Uterus (tissue), 3 donors: ENCODE measurements at regions not wholly inside any gene's neighbourhood (a gene's known extent, or its start where the extent isn't known, plus 50 kb on each side); places are given as distances from the start of the nearest gene placed in this dataset.

ENCODE experiments used
- DNase-seq, 2 donors: peaks; one replicate each; pipeline ENCODE4 v3.0.0-alpha.2; 2019 to 2020
- H3K27ac ChIP-seq, 2 donors: fragments of 200-600 bp; sonication (generic); 1 replicate in 1 of 2; 2 replicates in 1 of 2; pipeline ENCODE4 v1.5.1; 2016 to 2018
- H3K27me3 ChIP-seq, 2 donors: fragments of 200-600 bp; sonication (generic); one replicate each; pipeline ENCODE4 v1.5.1; 2018 to 2019; ENCODE audit warnings: control low read depth in 1 of 2
- H3K36me3 ChIP-seq, 2 donors: fragments of 200-600 bp; sonication (generic); one replicate each; pipeline ENCODE4 v1.5.1; 2019; ENCODE audit warnings: control low read depth in 1 of 2
- H3K4me1 ChIP-seq, 2 donors: fragments of 200-600 bp; sonication (generic); one replicate each; pipeline ENCODE4 v1.5.1; 2018 to 2019; ENCODE audit warnings: control low read depth in 1 of 2
- H3K4me3 ChIP-seq, 2 donors: fragments of 200-600 bp; sonication (generic); 1 replicate in 1 of 2; 2 replicates in 1 of 2; pipeline ENCODE4 v1.5.1; 2018 to 2019; ENCODE audit warnings: mild to moderate bottlenecking in 1 of 2
- H3K9me3 ChIP-seq, 2 donors: fragments of 200-600 bp; sonication (generic); one replicate each; pipeline ENCODE4 v1.5.1; 2019; ENCODE audit warnings: control low read depth in 1 of 2
- CTCF ChIP-seq, 4 experiments: fragments of 200-600 bp in 2 of 4; fragments of 450-650 bp in 2 of 4; sonication (generic) in 2 of 4; IDR thresholded peaks; one replicate each; pipeline ENCODE4 v1.5.1; 2016 to 2019; ENCODE audit warnings: antibody characterized with exemption in 4 of 4, mild to moderate bottlenecking in 2 of 4, moderate library complexity in 1 of 4
- POLR2A ChIP-seq, 2 donors: fragments of 450-650 bp; IDR thresholded peaks; one replicate each; pipeline ENCODE4 v1.6.1; 2016; ENCODE audit warnings: antibody characterized with exemption in 2 of 2, mild to moderate bottlenecking in 1 of 2, moderate library complexity in 1 of 2
- intact Hi-C: fragments of 100-400 bp; cut with DNase I; formaldehyde crosslinking; loops from one replicate; pipeline ENCODE4 v1.15.1; 2023; ENCODE audit warnings: low total_unique reads
- donor health status: DM: yes; HTN: yes; CAD: no.

DNA sequence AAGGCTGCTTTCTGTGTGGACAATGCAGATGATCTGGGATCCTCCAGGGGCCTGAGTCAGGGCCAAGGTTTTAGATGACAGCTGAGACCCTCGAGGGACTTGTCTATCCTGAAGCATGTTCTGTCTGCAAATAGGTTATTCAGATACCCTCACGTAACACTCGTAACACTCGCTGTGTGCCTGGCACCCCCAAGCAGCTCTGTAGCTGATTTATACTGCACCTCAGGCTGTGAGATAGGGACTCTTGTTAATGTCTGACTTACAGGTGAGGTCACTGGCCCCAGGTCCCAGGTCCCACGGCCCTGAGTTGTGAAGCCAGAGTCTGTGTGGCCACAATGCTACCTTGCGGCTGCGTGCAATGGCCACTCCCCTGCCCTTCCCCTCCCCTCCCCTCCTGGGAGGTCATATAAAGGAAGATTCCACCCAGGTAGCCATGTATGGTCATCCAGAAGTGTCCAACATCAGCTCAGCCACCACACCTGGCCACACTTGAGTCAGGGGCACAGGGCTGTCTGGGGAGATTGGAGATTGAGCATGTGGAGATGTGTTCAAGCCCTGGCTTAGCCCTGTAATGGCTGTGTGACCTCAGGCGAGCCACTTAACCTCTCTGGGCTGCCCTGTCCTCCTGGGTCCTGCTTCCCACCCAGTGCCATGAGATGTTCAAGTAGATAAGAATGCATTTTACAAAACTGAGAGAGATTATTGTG is 687.7 kb downstream of the MATN1 start:
- H3K4me1 ChIP-seq = no peaks in the 10 kb centered on the region
- H3K36me3 ChIP-seq = no peaks in the 10 kb centered on the region
- DNase-seq = no peak
- TF ChIP-seq CTCF (IDR thresholded peaks at IDR 0.05) (no peak), POLR2A (IDR thresholded peaks at IDR 0.05) (no peak)
- no peak overlapping the region for H3K4me3 ChIP-seq
- no peaks in the 10 kb centered on the region for H3K27me3 ChIP-seq
- H3K27ac ChIP-seq = no peak overlapping the region
- no peaks in the 10 kb centered on the region for H3K9me3 ChIP-seq
- intact Hi-C loops = no loop called here

- Histone ChIP-seq H3K36me3 (no peaks in the 10 kb centered on the region), H3K27ac (no peak overlapping the region), H3K27me3 (no peaks in the 10 kb centered on the region), H3K4me1 (no peaks in the 10 kb centered on the region), H3K9me3 (no peaks in the 10 kb centered on the region), H3K4me3 (no peak overlapping the region)
- intact Hi-C loops = no loop called here
- TF ChIP-seq CTCF (IDR thresholded peaks at IDR 0.05) (no peak), POLR2A (IDR thresholded peaks at IDR 0.05) (no peak)
- no peak for DNase-seq
Measured at GRCh38 chr1:30034627-30035521, 688.5 kb downstream of the MATN1 start.

GRCh38 chr1:30034105-30034626 is 689.2 kb downstream of the MATN1 start:
- Histone ChIP-seq H3K27me3 (no peaks in the 10 kb centered on the region), H3K9me3 (no peaks in the 10 kb centered on the region), H3K4me3 (no peak overlapping the region), H3K4me1 (no peaks in the 10 kb centered on the region), H3K36me3 (no peaks in the 10 kb centered on the region), H3K27ac (no peak overlapping the region)
- no peak for DNase-seq
- TF ChIP-seq POLR2A (IDR thresholded peaks at IDR 0.05) (no peak), CTCF (IDR thresholded peaks at IDR 0.05) (no peak)
- intact Hi-C loops = no loop called here

- intact Hi-C loops = no loop called here
- H3K27ac ChIP-seq = no peak overlapping the region
- no peaks in the 10 kb centered on the region for H3K36me3 ChIP-seq
- no peaks in the 10 kb centered on the region for H3K27me3 ChIP-seq
- no peak for DNase-seq
- H3K4me1 ChIP-seq = no peaks in the 10 kb centered on the region
- no peaks in the 10 kb centered on the region for H3K9me3 ChIP-seq
- H3K4me3 ChIP-seq = no peak overlapping the region
- no peak for TF ChIP-seq POLR2A (IDR thresholded peaks at IDR 0.05)
- TF ChIP-seq CTCF (IDR thresholded peaks at IDR 0.05) = no peak
Measured at GRCh38 chr1:30033256-30034104, 689.9 kb downstream of the MATN1 start.
